ENCODE measurements at regions not wholly inside any gene's neighbourhood (a gene's known extent, or its start where the extent isn't known, plus 50 kb on each side); places are given as distances from the start of the nearest gene placed in this dataset.

DNA sequence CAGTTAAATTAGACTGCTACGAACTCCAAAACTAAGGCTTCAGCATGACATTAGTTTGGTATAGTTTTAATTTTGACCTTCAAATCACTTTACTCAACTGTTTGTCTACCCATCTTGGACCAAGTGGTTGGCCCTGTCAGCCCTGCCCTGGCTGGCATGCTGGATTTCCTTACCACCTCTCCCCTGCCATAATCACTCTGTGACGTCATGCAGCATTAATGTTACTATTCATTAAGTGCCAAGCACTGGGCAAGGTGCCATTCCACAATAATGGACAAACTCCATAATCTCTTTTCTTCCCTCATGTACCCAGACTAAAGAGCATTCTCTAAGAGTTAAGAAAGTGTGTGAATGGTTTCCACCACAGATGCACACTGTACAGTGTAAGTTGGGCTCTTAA lies 277.0 kb upstream of the INTU start:
- no peaks in the 10 kb centered on the region for H3K9me3 ChIP-seq (ENCODE audit: severe bottlenecking)
- TF ChIP-seq, protein P1, sequence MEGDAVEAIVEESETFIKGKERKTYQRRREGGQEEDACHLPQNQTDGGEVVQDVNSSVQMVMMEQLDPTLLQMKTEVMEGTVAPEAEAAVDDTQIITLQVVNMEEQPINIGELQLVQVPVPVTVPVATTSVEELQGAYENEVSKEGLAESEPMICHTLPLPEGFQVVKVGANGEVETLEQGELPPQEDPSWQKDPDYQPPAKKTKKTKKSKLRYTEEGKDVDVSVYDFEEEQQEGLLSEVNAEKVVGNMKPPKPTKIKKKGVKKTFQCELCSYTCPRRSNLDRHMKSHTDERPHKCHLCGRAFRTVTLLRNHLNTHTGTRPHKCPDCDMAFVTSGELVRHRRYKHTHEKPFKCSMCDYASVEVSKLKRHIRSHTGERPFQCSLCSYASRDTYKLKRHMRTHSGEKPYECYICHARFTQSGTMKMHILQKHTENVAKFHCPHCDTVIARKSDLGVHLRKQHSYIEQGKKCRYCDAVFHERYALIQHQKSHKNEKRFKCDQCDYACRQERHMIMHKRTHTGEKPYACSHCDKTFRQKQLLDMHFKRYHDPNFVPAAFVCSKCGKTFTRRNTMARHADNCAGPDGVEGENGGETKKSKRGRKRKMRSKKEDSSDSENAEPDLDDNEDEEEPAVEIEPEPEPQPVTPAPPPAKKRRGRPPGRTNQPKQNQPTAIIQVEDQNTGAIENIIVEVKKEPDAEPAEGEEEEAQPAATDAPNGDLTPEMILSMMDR (IDR thresholded peaks at IDR 0.05; ENCODE audit: low read depth, low read length): no peak
- DNase-seq: no peak
- H3K36me3 ChIP-seq: no peaks in the 10 kb centered on the region
- H3K4me3 ChIP-seq (ENCODE audit: low read depth, low read length): no peak overlapping the region
- no peak overlapping the region for H3K27ac ChIP-seq
- no peaks in the 10 kb centered on the region for H3K27me3 ChIP-seq (ENCODE audit: insufficient read depth, low read depth, severe bottlenecking)

DNA sequence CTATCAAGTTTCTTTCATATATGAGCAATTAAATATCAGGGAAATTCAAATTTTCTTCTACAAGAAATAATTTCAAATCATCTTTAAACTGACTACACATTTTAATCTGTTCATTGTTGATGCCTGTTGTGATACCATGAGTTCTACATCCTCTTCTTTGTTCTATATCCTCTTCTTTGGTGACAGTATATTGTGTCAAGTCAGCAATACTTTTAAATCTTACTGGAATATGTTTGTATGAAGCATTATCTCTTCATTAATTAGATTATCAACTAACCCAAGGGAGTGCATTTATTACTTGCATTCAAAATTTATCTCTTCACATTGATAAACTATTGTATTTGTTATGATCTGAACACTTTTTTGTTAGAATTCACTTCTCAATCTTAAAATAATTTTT lies 275.0 kb upstream of the INTU start:
- Histone ChIP-seq H3K36me3 (no peaks in the 10 kb centered on the region), H3K27ac (no peak overlapping the region), H3K9me3 (ENCODE audit: severe bottlenecking) (no peaks in the 10 kb centered on the region), H3K4me3 (ENCODE audit: low read depth, low read length) (no peak overlapping the region), H3K27me3 (ENCODE audit: insufficient read depth, low read depth, severe bottlenecking) (no peaks in the 10 kb centered on the region)
- no peak for DNase-seq
- TF ChIP-seq, protein P1 (IDR thresholded peaks at IDR 0.05; ENCODE audit: low read depth, low read length): no peak

DNA sequence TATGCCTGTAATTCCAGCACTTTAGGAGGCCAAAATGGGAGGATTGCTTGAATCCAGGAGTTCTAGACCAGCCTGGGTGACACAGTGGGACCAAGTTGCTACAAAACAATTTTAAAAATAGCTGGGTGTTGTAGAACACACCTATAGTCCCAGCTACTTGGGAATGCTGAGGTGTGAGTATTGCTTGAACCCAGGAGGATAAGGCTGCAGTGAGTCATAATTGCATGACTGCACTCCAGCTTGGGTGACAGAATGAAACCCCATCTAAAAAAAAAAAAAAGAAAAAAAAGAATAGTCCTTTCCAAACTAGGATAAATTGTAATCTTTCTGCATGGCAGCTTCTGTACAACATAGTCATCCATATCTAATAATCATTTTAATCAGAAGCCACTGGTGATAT lies 270.1 kb upstream of the INTU start:
- Histone ChIP-seq H3K9me3 (ENCODE audit: severe bottlenecking) (no peaks in the 10 kb centered on the region), H3K4me3 (ENCODE audit: low read depth, low read length) (no peak overlapping the region), H3K27me3 (ENCODE audit: insufficient read depth, low read depth, severe bottlenecking) (no peaks in the 10 kb centered on the region), H3K27ac (no peak overlapping the region), H3K36me3 (no peaks in the 10 kb centered on the region)
- DNase-seq: no peak
- TF ChIP-seq, protein P1 (IDR thresholded peaks at IDR 0.05; ENCODE audit: low read depth, low read length): no peak

DNA sequence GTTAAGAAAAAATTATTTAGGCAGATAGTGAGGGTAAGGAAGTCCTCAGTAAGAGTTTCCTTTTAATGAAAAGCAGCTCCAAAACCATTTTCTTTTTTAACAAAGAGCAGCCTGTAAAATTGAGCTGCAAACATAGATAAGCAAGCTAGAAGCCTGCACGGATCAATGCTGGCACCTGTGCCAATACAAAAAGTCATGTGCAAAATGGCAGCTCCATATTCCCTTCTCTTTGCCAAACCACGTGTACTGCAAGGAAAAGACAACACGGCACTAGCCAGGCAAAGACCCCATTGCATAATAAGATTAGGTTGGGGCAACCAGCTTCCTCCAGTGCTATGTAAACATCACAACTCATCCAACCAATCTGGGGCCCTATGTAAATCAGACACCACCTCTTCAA lies 268.4 kb upstream of the INTU start:
- TF ChIP-seq, protein P1 (IDR thresholded peaks at IDR 0.05; ENCODE audit: low read depth, low read length): no peak
- Histone ChIP-seq H3K27ac (no peak overlapping the region), H3K4me3 (ENCODE audit: low read depth, low read length) (no peak overlapping the region), H3K9me3 (ENCODE audit: severe bottlenecking) (no peaks in the 10 kb centered on the region), H3K36me3 (no peaks in the 10 kb centered on the region), H3K27me3 (ENCODE audit: insufficient read depth, low read depth, severe bottlenecking) (no peaks in the 10 kb centered on the region)
- DNase-seq: no peak

DNA sequence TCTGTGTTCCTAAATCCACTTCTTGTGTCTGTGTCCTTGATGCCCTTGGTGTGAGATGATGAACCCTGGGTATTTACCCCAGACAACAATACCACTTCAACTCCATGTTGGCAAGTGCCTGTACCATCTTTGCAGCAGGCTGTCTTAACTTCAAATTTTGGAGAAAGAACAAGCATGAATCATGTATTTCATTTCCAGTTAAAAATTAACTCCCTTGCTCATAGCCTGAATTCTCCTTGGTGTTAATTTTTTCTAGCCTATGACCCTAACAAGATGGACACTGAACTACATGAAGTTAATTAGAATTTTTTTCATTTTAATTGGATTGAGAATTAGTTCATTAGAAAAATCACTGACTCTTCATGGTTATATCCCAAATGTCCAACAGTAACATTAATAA lies 267.8 kb upstream of the INTU start:
- Histone ChIP-seq H3K27ac (no peak overlapping the region), H3K4me3 (ENCODE audit: low read depth, low read length) (no peak overlapping the region), H3K9me3 (ENCODE audit: severe bottlenecking) (no peaks in the 10 kb centered on the region), H3K36me3 (no peaks in the 10 kb centered on the region), H3K27me3 (ENCODE audit: insufficient read depth, low read depth, severe bottlenecking) (no peaks in the 10 kb centered on the region)
- no peak for DNase-seq
- TF ChIP-seq, protein P1 (IDR thresholded peaks at IDR 0.05; ENCODE audit: low read depth, low read length): no peak

DNA sequence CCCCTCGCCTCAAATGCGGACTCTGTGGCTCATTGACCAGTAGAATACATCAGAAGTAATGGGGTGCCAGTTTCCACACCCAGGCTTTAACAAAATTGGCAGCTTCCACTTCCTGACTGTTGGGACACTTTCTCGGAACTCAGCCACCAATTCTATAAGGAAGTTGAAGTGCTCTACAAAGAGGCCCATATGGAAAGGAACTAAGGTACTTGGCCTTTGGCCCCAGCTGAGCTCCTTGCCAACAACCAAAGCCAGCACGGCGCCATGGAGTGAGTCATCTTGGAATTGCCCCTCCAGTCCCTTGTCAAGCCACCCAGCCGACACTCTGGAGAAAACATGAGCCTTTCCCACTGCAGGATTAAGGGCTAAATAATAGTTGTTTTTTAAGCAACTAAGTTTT lies 262.2 kb upstream of the INTU start:
- Histone ChIP-seq H3K4me3 (ENCODE audit: low read depth, low read length) (no peak overlapping the region), H3K9me3 (ENCODE audit: severe bottlenecking) (no peaks in the 10 kb centered on the region), H3K27me3 (ENCODE audit: insufficient read depth, low read depth, severe bottlenecking) (no peaks in the 10 kb centered on the region), H3K27ac (no peak overlapping the region), H3K36me3 (no peaks in the 10 kb centered on the region)
- DNase-seq: no peak
- TF ChIP-seq, protein P1 (IDR thresholded peaks at IDR 0.05; ENCODE audit: low read depth, low read length): no peak
